Lower leg skin (tissue), 4 donors: ENCODE measurements at regions not wholly inside any gene's neighbourhood (a gene's known extent, or its start where the extent isn't known, plus 50 kb on each side); places are given as distances from the start of the nearest gene placed in this dataset.

Experiments used
- DNase-seq, 2 donors: peaks; one replicate each; pipeline ENCODE4 v3.0.0-alpha.2; 2019; ENCODE audit warnings: low spot score in 2 of 2
- H3K4me3 ChIP-seq: fragments of 200-600 bp; sonication (generic); 2 replicates; pipeline ENCODE4 v1.5.1; 2017; ENCODE audit warnings: mild to moderate bottlenecking, low read depth; ENCODE audit not compliant: poor library complexity, severe bottlenecking
- POLR2A ChIP-seq, 2 donors: fragments of 450-650 bp; IDR thresholded peaks; one replicate each; pipeline ENCODE4 v1.6.1; 2016 to 2017; ENCODE audit warnings: antibody characterized with exemption in 2 of 2, mild to moderate bottlenecking in 1 of 2, moderate library complexity in 1 of 2
- WGBS, 2 donors: methylation state at CpG; one replicate each; pipeline ENCODE4 v1.1.5; 2018; 5-methylcytosine and 5-hydroxymethylcytosine counted together
- intact Hi-C: fragments of 100-400 bp; cut with DNase I; formaldehyde crosslinking; loops from one replicate; pipeline ENCODE4 v1.15.0; 2023; ENCODE audit warnings: low total_unique reads
- TF ChIP-seq, protein P1 (sequence below), 3 donors: fragments of 450-650 bp; IDR thresholded peaks; one replicate each; pipeline ENCODE4 v1.5.1; 2016; ENCODE audit warnings: antibody characterized with exemption in 3 of 3, mild to moderate bottlenecking in 3 of 3, moderate library complexity in 2 of 3

DNA sequence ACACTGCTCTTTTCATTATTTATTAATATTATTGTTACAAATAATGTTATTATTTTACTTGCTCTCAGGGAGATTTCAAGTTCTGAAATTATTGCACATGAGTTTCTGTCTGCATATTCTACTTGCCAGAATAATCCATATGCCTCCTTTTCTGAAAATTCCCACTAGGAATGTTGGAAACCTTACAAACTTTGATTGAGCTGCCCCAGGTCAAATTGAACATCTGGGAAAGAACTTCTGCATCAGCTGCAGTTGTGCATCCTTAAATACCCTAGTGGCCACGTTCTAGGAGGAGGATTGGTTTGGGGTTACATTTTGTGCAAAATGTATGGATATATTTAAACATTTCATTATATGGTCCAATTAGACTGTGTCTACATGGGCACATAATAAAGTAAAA, 1302.7 kb upstream of the PIK3C3 start:
- no peak for DNase-seq
- TF ChIP-seq POLR2A (IDR thresholded peaks at IDR 0.05), result no peak
- TF ChIP-seq, protein P1, sequence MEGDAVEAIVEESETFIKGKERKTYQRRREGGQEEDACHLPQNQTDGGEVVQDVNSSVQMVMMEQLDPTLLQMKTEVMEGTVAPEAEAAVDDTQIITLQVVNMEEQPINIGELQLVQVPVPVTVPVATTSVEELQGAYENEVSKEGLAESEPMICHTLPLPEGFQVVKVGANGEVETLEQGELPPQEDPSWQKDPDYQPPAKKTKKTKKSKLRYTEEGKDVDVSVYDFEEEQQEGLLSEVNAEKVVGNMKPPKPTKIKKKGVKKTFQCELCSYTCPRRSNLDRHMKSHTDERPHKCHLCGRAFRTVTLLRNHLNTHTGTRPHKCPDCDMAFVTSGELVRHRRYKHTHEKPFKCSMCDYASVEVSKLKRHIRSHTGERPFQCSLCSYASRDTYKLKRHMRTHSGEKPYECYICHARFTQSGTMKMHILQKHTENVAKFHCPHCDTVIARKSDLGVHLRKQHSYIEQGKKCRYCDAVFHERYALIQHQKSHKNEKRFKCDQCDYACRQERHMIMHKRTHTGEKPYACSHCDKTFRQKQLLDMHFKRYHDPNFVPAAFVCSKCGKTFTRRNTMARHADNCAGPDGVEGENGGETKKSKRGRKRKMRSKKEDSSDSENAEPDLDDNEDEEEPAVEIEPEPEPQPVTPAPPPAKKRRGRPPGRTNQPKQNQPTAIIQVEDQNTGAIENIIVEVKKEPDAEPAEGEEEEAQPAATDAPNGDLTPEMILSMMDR (IDR thresholded peaks at IDR 0.05), result no peak
- no peak overlapping the region for H3K4me3 ChIP-seq
- intact Hi-C loops, result no loop called here
- 18 to 26% methylated on average over 1 of the region's 1 CpG for WGBS, 2 donors

- H3K4me3 ChIP-seq, result no peak overlapping the region
- 79 to 90% methylated on average over 3 of the region's 3 CpGs for WGBS, 2 donors
- intact Hi-C loops, result no loop called here
- TF ChIP-seq POLR2A (IDR thresholded peaks at IDR 0.05), result no peak
- DNase-seq, result no peak
Observed at GRCh38 chr18:40651163-40651562, 1303.9 kb upstream of the PIK3C3 start.

DNA sequence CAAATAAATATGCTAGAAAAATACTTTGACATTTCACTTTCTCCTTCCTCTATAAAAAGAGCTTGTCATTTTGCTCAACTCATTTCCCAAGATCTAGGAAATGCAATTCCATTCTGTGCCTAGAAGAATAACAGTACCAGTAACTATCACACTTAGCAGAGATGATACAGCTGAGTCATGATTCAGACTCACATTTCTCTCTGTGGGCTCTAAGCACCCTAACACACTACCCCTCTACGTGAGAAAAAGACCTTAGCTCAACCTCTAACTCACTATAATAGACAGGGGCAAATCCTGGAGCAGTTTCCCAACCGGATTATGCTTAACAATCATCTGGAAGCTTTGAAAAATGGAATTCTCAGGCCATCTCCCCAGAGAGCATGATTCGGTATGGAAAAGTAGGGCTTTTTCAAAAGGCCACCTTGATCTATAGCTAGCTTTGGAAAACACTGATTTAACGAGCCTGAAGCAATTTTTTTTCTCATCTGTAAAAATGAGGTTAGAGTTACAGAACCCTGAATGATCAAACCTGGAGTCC, 1312.3 kb upstream of the PIK3C3 start:
- whole genome bisulfite sequencing, 2 donors, result 60 to 64% methylated on average over 4 of the region's 4 CpGs
- TF ChIP-seq, protein P1 (IDR thresholded peaks at IDR 0.05), result no peak
- no peak for TF ChIP-seq POLR2A (IDR thresholded peaks at IDR 0.05)
- intact Hi-C loops, result no loop called here

DNA sequence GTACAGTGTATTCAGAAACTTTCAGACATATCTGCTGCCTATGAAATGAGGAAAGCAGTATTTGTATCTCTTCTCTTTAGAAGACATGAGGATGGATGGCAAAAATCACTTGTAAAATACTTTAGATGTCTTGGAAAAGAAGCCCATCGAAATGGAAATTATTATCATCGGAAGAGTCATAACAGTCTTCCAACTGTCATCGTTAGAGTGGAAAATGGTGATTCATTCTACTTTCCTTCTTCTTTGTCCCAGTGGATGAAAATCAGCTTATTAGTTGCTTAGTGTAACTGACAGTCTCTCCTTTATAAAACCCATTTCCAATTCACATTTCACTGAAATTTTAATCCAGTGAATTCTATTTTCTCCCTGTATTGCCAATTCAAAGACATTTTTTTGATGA, 1323.7 kb upstream of the PIK3C3 start:
- intact Hi-C loops, result no loop called here
- 88 to 93% methylated on average over 3 of the region's 3 CpGs for WGBS, 2 donors
- no peak overlapping the region for H3K4me3 ChIP-seq
- DNase-seq, result no peak
- TF ChIP-seq, protein P1 (IDR thresholded peaks at IDR 0.05), result no peak
- no peak for TF ChIP-seq POLR2A (IDR thresholded peaks at IDR 0.05)

More for the DNA sequence above, 1312.3 kb upstream of the PIK3C3 start:
- no peak overlapping the region for H3K4me3 ChIP-seq
- DNase-seq, result no peak

DNA sequence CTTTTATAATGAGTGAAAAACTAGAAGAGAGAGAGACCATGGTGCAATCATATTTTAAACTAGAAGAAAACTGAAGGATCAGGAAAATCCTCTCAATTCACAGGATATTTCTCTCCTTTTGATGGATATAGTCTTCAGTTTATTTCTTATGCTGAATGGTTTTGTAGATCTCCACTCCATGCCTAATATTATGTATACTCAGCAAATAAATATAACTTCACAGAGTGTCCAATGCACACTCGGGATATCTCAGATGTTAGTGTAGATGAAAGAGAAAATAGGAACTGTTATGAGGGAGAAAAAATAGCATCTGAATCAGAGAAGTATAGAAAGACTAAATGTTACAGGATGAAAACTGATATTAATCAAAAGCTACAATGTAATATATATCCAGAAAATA, 1324.5 kb upstream of the PIK3C3 start:
- intact Hi-C loops, result no loop called here
- TF ChIP-seq, protein P1 (IDR thresholded peaks at IDR 0.05), result no peak
- no peak for TF ChIP-seq POLR2A (IDR thresholded peaks at IDR 0.05)
- 84 to 90% methylated on average over 1 of the region's 1 CpG for WGBS, 2 donors
- no peak for DNase-seq
- no peak overlapping the region for H3K4me3 ChIP-seq

DNA sequence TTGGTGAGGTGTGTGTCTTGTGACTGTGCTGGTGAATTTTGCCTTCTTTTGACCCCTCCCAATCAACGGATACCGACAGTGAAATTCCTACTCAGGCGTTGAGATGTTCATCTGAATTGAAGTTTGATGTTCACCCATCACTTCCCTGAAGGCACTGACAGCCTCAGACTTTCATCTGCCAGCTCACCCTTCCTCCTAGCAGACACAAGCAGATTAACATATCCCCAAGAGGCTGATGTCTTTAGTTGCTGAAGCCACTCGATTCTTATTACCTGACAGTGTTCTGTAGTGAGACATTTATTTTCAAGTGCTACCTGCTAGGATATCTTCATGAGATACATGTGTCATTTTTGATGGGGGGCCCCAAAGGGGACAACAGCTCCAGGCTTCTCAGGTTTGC, 1330.1 kb upstream of the PIK3C3 start:
- intact Hi-C loops, result no loop called here
- DNase-seq, result no peak
- 72 to 75% methylated on average over 4 of the region's 4 CpGs for WGBS, 2 donors
- TF ChIP-seq, protein P1 (IDR thresholded peaks at IDR 0.05), result no peak
- TF ChIP-seq POLR2A (IDR thresholded peaks at IDR 0.05), result no peak
- H3K4me3 ChIP-seq, result no peak overlapping the region
